Mesenchymal stem cell (in vitro differentiated cells and primary cell): ENCODE measurements at regions not wholly inside any gene's neighbourhood (a gene's known extent, or its start where the extent isn't known, plus 50 kb on each side); places are given as distances from the start of the nearest gene placed in this dataset.
A peak's percentile ranks its signal among the peaks of the same experiment; 100 is the strongest.

ENCODE experiments used
- DNase-seq: peaks from one replicate; pipeline ENCODE4 v3.0.0-alpha.2; 2013
- H2AFZ ChIP-seq: one replicate; pipeline ENCODE4 v1.6.1; 2013; ENCODE audit warnings: low read depth, mild to moderate bottlenecking, control low read depth, inconsistent platforms, low read length, moderate library complexity
- H2AK5ac ChIP-seq: 2 replicates; pipeline ENCODE4 v1.6.1; 2013; ENCODE audit warnings: low read length, moderate library complexity, mild to moderate bottlenecking, inconsistent platforms; ENCODE audit not compliant: severe bottlenecking
- H2BK120ac ChIP-seq: one replicate; pipeline ENCODE4 v1.6.1; 2013; ENCODE audit warnings: low read depth, mild to moderate bottlenecking, inconsistent platforms, low read length, moderate library complexity
- H2BK12ac ChIP-seq, 2 experiments: one replicate each; pipeline ENCODE4 v1.6.1; 2013; ENCODE audit warnings: inconsistent platforms in 2 of 2, low read length in 2 of 2, mild to moderate bottlenecking in 2 of 2, moderate library complexity in 2 of 2, control low read depth in 1 of 2
- H2BK15ac ChIP-seq: one replicate; pipeline ENCODE4 v1.6.1; 2013; ENCODE audit warnings: mild to moderate bottlenecking, low read depth, inconsistent platforms; ENCODE audit not compliant: poor library complexity, severe bottlenecking
- H2BK5ac ChIP-seq: 2 replicates; pipeline ENCODE4 v1.6.1; 2013; ENCODE audit warnings: low read depth, mild to moderate bottlenecking, low read length, control low read depth, inconsistent platforms; ENCODE audit not compliant: poor library complexity, severe bottlenecking
- H3K14ac ChIP-seq, 2 experiments: one replicate each; pipeline ENCODE4 v1.6.1; 2013; ENCODE audit warnings: inconsistent platforms in 2 of 2, low read length in 2 of 2, control low read depth in 1 of 2, mild to moderate bottlenecking in 1 of 2, moderate library complexity in 1 of 2
- H3K18ac ChIP-seq, 2 experiments: one replicate each; pipeline ENCODE4 v1.6.1; 2013; ENCODE audit warnings: inconsistent platforms in 2 of 2, low read length in 2 of 2, control low read depth in 1 of 2, low read depth in 1 of 2, mild to moderate bottlenecking in 1 of 2
- H3K23ac ChIP-seq, 2 experiments: one replicate each; pipeline ENCODE4 v1.6.1; 2013; ENCODE audit warnings: inconsistent platforms in 2 of 2, low read length in 2 of 2, mild to moderate bottlenecking in 2 of 2, moderate library complexity in 2 of 2, control low read depth in 1 of 2
- H3K27ac ChIP-seq: 2 replicates; pipeline ENCODE4 v1.5.1; 2013; ENCODE audit warnings: mild to moderate bottlenecking, moderate library complexity, low read length, control low read depth, inconsistent platforms; ENCODE audit not compliant: poor library complexity, severe bottlenecking
- H3K27me3 ChIP-seq, 2 experiments: 2 replicates each; pipeline versions ENCODE4 v1.6.1 to v1.7.0; 2013; ENCODE audit warnings: low read length in 2 of 2, mild to moderate bottlenecking in 2 of 2, moderate library complexity in 2 of 2, control low read depth in 1 of 2, inconsistent platforms in 1 of 2; ENCODE audit not compliant: control insufficient read depth in 1 of 2, insufficient read depth in 1 of 2
- H3K36me3 ChIP-seq, 2 experiments: 2 replicates each; pipeline versions ENCODE4 v1.6.1 to v1.7.0; 2013; ENCODE audit warnings: low read length in 2 of 2, control low read depth in 1 of 2, inconsistent platforms in 1 of 2, low read depth in 1 of 2, mild to moderate bottlenecking in 1 of 2; ENCODE audit not compliant: insufficient read depth in 2 of 2, control insufficient read depth in 1 of 2
- H3K4ac ChIP-seq, 2 experiments: one replicate each; pipeline ENCODE4 v1.6.1; 2013; ENCODE audit warnings: inconsistent platforms in 2 of 2, low read length in 2 of 2, mild to moderate bottlenecking in 2 of 2, moderate library complexity in 2 of 2, control low read depth in 1 of 2, low read depth in 1 of 2
- H3K4me1 ChIP-seq: 2 replicates; pipeline ENCODE4 v1.6.1; 2013; ENCODE audit warnings: low read depth, low read length, control low read depth; ENCODE audit not compliant: control insufficient read depth, insufficient read depth
- H3K4me2 ChIP-seq: 2 replicates; pipeline ENCODE4 v1.6.1; 2013; ENCODE audit warnings: low read length, mild to moderate bottlenecking, inconsistent platforms; ENCODE audit not compliant: poor library complexity, severe bottlenecking
- H3K4me3 ChIP-seq, 2 experiments: 2 replicates each; pipeline versions ENCODE4 v1.5.1 to v1.7.0; 2013; ENCODE audit warnings: low read length in 2 of 2, mild to moderate bottlenecking in 2 of 2, control low read depth in 1 of 2, low read depth in 1 of 2; ENCODE audit not compliant: insufficient read depth in 1 of 2
- H3K79me1 ChIP-seq: replicated peaks from 2 replicates; pipeline ENCODE4 v1.6.1; 2013; ENCODE audit warnings: mild to moderate bottlenecking, control low read depth, low read length, inconsistent platforms; ENCODE audit not compliant: poor library complexity, severe bottlenecking
- H3K9ac ChIP-seq: 2 replicates; pipeline ENCODE4 v1.7.0; 2013; ENCODE audit warnings: mild to moderate bottlenecking, low read length, moderate library complexity
- H3K9me3 ChIP-seq: 2 replicates; pipeline ENCODE4 v1.7.0; 2013; ENCODE audit warnings: mild to moderate bottlenecking, low read length; ENCODE audit not compliant: control insufficient read depth
- H4K8ac ChIP-seq: one replicate; pipeline ENCODE4 v1.6.1; 2013; ENCODE audit warnings: inconsistent platforms, mild to moderate bottlenecking, low read length, moderate library complexity
- H4K91ac ChIP-seq: one replicate; pipeline ENCODE4 v1.6.1; 2013; ENCODE audit warnings: mild to moderate bottlenecking, low read length, inconsistent platforms
- WGBS: methylation state at CpG from one replicate; pipeline ENCODE4 v1.1.7; 2013; ENCODE audit warnings: mixed read lengths; 5-methylcytosine and 5-hydroxymethylcytosine counted together

DNA sequence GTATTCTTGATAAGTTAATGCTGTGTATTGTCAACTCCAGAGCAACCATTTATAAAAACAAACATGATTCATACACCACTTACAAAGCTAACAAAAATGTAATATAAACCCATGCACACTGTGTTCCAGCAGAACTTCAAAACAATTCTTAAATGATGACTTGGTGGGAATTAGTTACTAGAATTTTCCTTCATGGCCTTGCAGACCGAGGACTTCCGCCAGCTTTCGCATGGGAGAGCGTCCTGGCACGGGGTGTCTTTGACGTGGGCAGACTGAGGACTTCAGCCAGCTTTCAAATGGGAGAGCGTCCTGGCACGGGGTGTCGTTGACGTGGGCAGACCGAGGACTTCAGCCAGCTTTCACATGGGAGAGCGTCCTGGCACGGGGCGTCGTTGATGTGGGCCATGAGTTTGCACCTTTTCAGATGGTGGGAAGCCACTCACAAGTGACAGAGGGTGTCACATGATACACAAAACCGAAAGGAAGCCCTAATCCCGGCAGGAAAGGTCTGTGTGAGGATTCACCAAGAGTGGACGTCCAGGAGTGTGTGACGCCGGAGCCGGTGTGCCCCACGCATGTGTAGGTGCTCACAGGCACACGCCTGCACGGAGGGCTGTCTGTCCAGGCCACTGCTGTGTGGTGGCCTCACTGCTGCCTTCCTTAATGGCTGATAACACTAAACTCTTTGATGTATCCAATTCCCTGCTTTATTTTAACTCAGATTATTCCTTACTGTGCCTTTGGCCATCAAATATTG lies 211.3 kb upstream of the IRX4 start:
- Histone ChIP-seq H2BK15ac (no peak overlapping the region), H3K79me1 (no peaks in the 10 kb centered on the region), H4K8ac (no peak overlapping the region), H3K9me3 (no peaks in the 10 kb centered on the region), H3K18ac (no peak overlapping the region), H3K27ac (no peak overlapping the region), H4K91ac (no peak overlapping the region), H2BK5ac (no peak overlapping the region), H3K23ac (no peak overlapping the region), H3K4me1 (peaks cover 4% of the 10 kb centered on the region), H3K9ac (peak overlapping the region; percentile 51), H2BK120ac (no peak overlapping the region), H2AFZ (no peak overlapping the region), H2AK5ac (no peak overlapping the region), H3K4me3 (peak overlapping the region in 1 of 2 experiments; percentile 1), H3K27me3 (no peaks in the 10 kb centered on the region), H3K4me2 (no peak overlapping the region), H2BK12ac (no peak overlapping the region), H3K4ac (no peak overlapping the region), H3K36me3 (no peaks in the 10 kb centered on the region), H3K14ac (no peak overlapping the region)
- WGBS = 86% methylated on average over 24 of the region's 24 CpGs
- no peak for DNase-seq

DNA sequence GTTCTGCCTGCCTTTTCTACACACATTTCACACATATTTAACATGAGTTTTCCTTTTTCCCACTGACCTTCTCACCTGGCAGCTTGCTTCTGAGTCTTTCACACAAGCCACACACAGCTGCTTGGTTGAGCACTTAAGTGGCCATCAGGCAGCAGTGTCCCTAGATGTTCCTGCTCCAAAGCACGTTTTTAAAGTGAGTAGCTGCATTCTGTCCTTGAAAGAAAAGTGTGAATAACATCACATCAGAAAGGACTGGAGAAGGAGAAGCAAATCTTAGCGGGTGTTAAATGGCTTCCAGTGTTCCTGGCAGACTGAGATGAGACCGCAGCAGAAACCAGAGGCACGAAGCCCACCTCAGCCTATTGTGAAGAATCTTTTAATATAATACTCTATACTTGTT lies 209.2 kb upstream of the IRX4 start:
- H4K8ac ChIP-seq = no peak overlapping the region
- H3K23ac ChIP-seq = no peak overlapping the region
- no peak overlapping the region for H3K4me2 ChIP-seq
- 17% methylated on average over 2 of the region's 4 CpGs for WGBS
- H2BK15ac ChIP-seq = no peak overlapping the region
- H3K9me3 ChIP-seq = no peaks in the 10 kb centered on the region
- H3K79me1 ChIP-seq = no peaks in the 10 kb centered on the region
- H3K9ac ChIP-seq = no peak overlapping the region
- H3K27me3 ChIP-seq = no peaks in the 10 kb centered on the region
- no peak for DNase-seq
- H2BK12ac ChIP-seq = no peak overlapping the region
- no peak overlapping the region for H3K4me3 ChIP-seq
- H3K18ac ChIP-seq = no peak overlapping the region
- no peak overlapping the region for H4K91ac ChIP-seq
- H3K27ac ChIP-seq = no peak overlapping the region
- H3K36me3 ChIP-seq = no peaks in the 10 kb centered on the region
- H2AFZ ChIP-seq = no peak overlapping the region
- no peak overlapping the region for H3K4ac ChIP-seq
- peaks cover 4% of the 10 kb centered on the region for H3K4me1 ChIP-seq
- H2AK5ac ChIP-seq = no peak overlapping the region
- no peak overlapping the region for H3K14ac ChIP-seq
- H2BK5ac ChIP-seq = no peak overlapping the region
- H2BK120ac ChIP-seq = no peak overlapping the region

DNA sequence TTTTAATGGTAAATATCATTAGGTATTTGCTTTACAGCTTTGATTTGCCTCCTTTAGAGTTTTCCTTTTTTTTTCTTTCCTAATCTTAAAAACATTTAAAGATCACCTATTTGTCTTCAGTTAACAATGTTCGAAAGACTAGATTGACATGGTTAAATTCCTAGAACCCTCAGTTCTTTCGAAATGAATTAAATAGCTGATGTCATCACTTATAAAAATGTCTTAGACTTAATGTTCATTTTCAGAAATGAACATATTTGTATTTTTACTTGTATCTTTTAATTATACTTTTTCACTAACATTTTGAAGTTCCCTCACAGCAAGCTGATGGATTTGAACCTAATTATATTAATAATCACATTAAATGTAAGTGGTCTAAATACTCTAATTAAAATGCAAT lies 205.3 kb upstream of the IRX4 start:
- no peaks in the 10 kb centered on the region for H3K4me1 ChIP-seq
- H3K4ac ChIP-seq = no peak overlapping the region
- no peak overlapping the region for H3K23ac ChIP-seq
- no peak overlapping the region for H3K18ac ChIP-seq
- H4K8ac ChIP-seq = no peak overlapping the region
- no peak overlapping the region for H3K14ac ChIP-seq
- H3K9ac ChIP-seq = no peak overlapping the region
- H2BK5ac ChIP-seq = no peak overlapping the region
- H3K79me1 ChIP-seq = no peaks in the 10 kb centered on the region
- H4K91ac ChIP-seq = no peak overlapping the region
- H2BK120ac ChIP-seq = no peak overlapping the region
- H3K27ac ChIP-seq = no peak overlapping the region
- H2BK15ac ChIP-seq = no peak overlapping the region
- H2AFZ ChIP-seq = no peak overlapping the region
- no peak overlapping the region for H3K4me2 ChIP-seq
- H3K9me3 ChIP-seq = no peaks in the 10 kb centered on the region
- DNase-seq = no peak
- H3K4me3 ChIP-seq = no peak overlapping the region
- H3K27me3 ChIP-seq = no peaks in the 10 kb centered on the region
- whole genome bisulfite sequencing = 80% methylated on average over 1 of the region's 2 CpGs
- H2AK5ac ChIP-seq = no peak overlapping the region
- H3K36me3 ChIP-seq = no peaks in the 10 kb centered on the region
- no peak overlapping the region for H2BK12ac ChIP-seq

DNA sequence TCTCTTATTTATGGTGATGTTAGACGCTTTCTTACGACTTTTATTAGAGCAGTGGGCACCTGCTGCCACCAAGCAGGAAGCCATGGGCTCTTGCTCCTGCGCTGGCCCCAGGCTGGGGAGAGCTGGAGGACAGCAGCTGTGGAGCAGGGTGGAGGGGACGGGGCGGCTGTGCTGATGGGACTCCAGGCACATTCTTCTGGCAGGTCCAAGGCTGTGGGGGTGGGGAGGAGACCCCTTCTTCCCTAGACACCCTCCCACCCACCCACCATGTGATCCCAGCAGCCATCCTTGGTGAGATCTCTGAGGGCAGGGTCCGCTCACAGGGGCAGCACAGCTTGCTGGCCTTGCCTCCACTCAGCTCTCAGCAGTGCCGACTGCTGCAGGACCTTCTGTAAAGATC lies 192.6 kb upstream of the IRX4 start:
- Histone ChIP-seq H3K36me3 (no peaks in the 10 kb centered on the region), H2BK120ac (no peak overlapping the region), H3K27ac (no peak overlapping the region), H2AFZ (no peak overlapping the region), H3K4ac (no peak overlapping the region), H2BK15ac (no peak overlapping the region), H2BK12ac (no peak overlapping the region), H4K91ac (no peak overlapping the region), H3K9ac (no peak overlapping the region), H3K4me1 (no peaks in the 10 kb centered on the region), H3K23ac (no peak overlapping the region), H2AK5ac (no peak overlapping the region), H3K4me3 (no peak overlapping the region), H3K27me3 (no peaks in the 10 kb centered on the region), H3K4me2 (no peak overlapping the region), H2BK5ac (no peak overlapping the region), H4K8ac (no peak overlapping the region), H3K14ac (no peak overlapping the region), H3K18ac (no peak overlapping the region), H3K79me1 (no peaks in the 10 kb centered on the region), H3K9me3 (no peaks in the 10 kb centered on the region)
- no peak for DNase-seq
- WGBS = 67% methylated on average over 5 of the region's 7 CpGs
